Astrocyte (in vitro differentiated cells and primary cell): ENCODE measurements at regions not wholly inside any gene's neighbourhood (a gene's known extent, or its start where the extent isn't known, plus 50 kb on each side); places are given as distances from the start of the nearest gene placed in this dataset.

ENCODE experiments used
- DNase-seq: peaks from one replicate; pipeline ENCODE4 v3.0.0-alpha.2; 2010; ENCODE audit warnings: low read depth
- FAIRE-seq: peaks from 2 replicates; lab custom pipeline; 2011; peaks lifted over from hg19 to GRCh38; lab: Jason Lieb, UNC
- H2AFZ ChIP-seq: 2 replicates; pipeline ENCODE4 v1.6.0; 2012; ENCODE audit warnings: low read depth, low read length, inconsistent platforms
- H3K27ac ChIP-seq: 2 replicates; pipeline ENCODE4 v1.5.1; 2011; ENCODE audit warnings: low read depth, low read length, inconsistent platforms
- H3K27me3 ChIP-seq: 2 replicates; pipeline ENCODE4 v1.6.0; 2011; ENCODE audit warnings: low read length, inconsistent platforms; ENCODE audit not compliant: insufficient read depth
- H3K36me3 ChIP-seq: 2 replicates; pipeline ENCODE4 v1.5.1; 2011; ENCODE audit warnings: low read length, inconsistent platforms; ENCODE audit not compliant: insufficient read depth
- H3K4me1 ChIP-seq: 2 replicates; pipeline ENCODE4 v1.5.1; 2011; ENCODE audit warnings: low read length, inconsistent platforms; ENCODE audit not compliant: insufficient read depth
- H3K4me2 ChIP-seq: 2 replicates; pipeline ENCODE4 v1.6.0; 2012; ENCODE audit warnings: low read length, inconsistent platforms
- H3K4me3 ChIP-seq: 2 replicates; pipeline ENCODE4 v1.5.1; 2011; ENCODE audit warnings: low read depth, mild to moderate bottlenecking, low read length, inconsistent platforms; ENCODE audit not compliant: insufficient read depth
- H3K79me2 ChIP-seq: 2 replicates; pipeline ENCODE4 v1.6.0; 2012; ENCODE audit warnings: mild to moderate bottlenecking, low read length, inconsistent platforms; ENCODE audit not compliant: insufficient read depth
- H3K9ac ChIP-seq: 2 replicates; pipeline ENCODE4 v1.6.0; 2012; ENCODE audit warnings: mild to moderate bottlenecking, low read length, inconsistent platforms
- H3K9me3 ChIP-seq: 2 replicates; pipeline ENCODE4 v1.5.1; 2012; ENCODE audit warnings: low read depth, mild to moderate bottlenecking, low read length, inconsistent platforms; ENCODE audit not compliant: insufficient read depth
- H4K20me1 ChIP-seq: 2 replicates; pipeline ENCODE4 v1.6.0; 2012; ENCODE audit warnings: low read length, inconsistent platforms; ENCODE audit not compliant: insufficient read depth
- H3K27ac Mint-ChIP-seq: one replicate; pipeline ENCODE4 v1.8.0; 2021; ENCODE audit warnings: mild to moderate bottlenecking, mixed read lengths; ENCODE audit not compliant: unreplicated experiment
- H3K27me3 Mint-ChIP-seq: one replicate; pipeline ENCODE4 v1.8.0; 2021; ENCODE audit warnings: low read depth, mixed read lengths; ENCODE audit not compliant: unreplicated experiment
- H3K36me3 Mint-ChIP-seq: one replicate; pipeline ENCODE4 v1.8.0; 2021; ENCODE audit warnings: low read depth, mixed read lengths; ENCODE audit not compliant: unreplicated experiment
- H3K4me1 Mint-ChIP-seq: one replicate; pipeline ENCODE4 v1.8.0; 2021; ENCODE audit warnings: low read depth, mixed read lengths; ENCODE audit not compliant: unreplicated experiment
- H3K4me3 Mint-ChIP-seq: one replicate; pipeline ENCODE4 v1.8.0; 2021; ENCODE audit warnings: mild to moderate bottlenecking, moderate library complexity, mixed read lengths; ENCODE audit not compliant: unreplicated experiment
- H3K9me3 Mint-ChIP-seq: one replicate; pipeline ENCODE4 v1.8.0; 2021; ENCODE audit warnings: mild to moderate bottlenecking, mixed read lengths; ENCODE audit not compliant: unreplicated experiment
- EZH2 ChIP-seq: IDR thresholded peaks from 2 replicates; pipeline ENCODE4 v1.6.1; 2012; ENCODE audit warnings: mild to moderate bottlenecking, low read length, inconsistent platforms; ENCODE audit not compliant: insufficient read depth
- TF ChIP-seq, protein P1 (sequence below): IDR thresholded peaks from 2 replicates; pipeline ENCODE4 v1.5.1; 2011; ENCODE audit warnings: low read depth, mild to moderate bottlenecking, inconsistent platforms, low read length, moderate library complexity; ENCODE audit not compliant: insufficient read depth

DNA sequence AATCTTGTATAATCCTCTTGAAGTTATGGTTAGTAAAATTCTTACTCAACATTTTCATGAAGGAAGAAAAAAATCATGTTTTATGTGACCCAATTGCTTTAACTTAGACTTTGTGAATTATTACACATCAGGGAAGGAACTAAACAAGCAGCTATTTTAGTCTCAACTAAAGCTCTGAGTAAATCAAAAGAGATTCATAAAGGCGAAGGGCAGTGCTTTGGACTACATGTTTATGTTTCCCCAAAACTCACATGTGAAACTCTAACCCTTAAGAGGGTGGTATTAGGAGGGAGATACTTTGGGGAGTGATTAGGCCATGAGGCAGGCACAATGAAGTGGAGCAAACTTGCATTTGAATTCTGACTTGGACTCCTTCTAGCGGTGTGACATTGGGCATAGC is 283.7 kb upstream of the POU3F3 start:
- no peaks in the 10 kb centered on the region for H3K36me3 Mint-ChIP-seq

DNA sequence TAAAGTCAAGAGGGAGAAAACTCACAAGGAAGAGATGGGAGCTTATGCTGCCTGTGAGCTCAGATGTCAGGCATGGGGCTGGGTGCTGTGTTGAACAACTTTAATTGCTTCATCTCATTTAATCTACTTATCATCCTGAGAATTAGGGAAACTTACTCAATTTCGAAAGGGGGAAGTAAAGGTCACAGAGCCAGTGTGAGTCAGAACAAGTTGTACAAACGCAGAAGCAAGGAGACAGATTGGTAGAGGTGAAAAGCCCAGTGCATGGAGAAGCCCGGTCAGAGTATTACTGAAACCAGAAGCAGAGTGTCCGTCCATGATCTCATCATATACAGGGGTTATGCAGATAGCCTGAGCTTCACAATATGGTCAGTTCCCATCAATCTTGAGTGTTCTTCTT is 281.1 kb upstream of the POU3F3 start:
- Histone ChIP-seq H3K9me3 (peaks cover 3% of the 10 kb centered on the region), H3K27me3 (no peaks in the 10 kb centered on the region), H3K36me3 (no peaks in the 10 kb centered on the region), H3K9ac (no peak overlapping the region), H4K20me1 (no peaks in the 10 kb centered on the region), H2AFZ (no peak overlapping the region), H3K4me1 (no peaks in the 10 kb centered on the region), H3K4me2 (no peak overlapping the region), H3K4me3 (no peak overlapping the region), H3K27ac (no peak overlapping the region), H3K79me2 (no peaks in the 10 kb centered on the region)
- H3K4me3 Mint-ChIP-seq: no peak overlapping the region
- no peaks in the 10 kb centered on the region for H3K36me3 Mint-ChIP-seq
- DNase-seq (peak; percentile 3), FAIRE-seq (no peak)
- H3K27me3 Mint-ChIP-seq: peaks cover 17% of the 10 kb centered on the region
- H3K4me1 Mint-ChIP-seq: no peaks in the 10 kb centered on the region
- TF ChIP-seq, protein P1, sequence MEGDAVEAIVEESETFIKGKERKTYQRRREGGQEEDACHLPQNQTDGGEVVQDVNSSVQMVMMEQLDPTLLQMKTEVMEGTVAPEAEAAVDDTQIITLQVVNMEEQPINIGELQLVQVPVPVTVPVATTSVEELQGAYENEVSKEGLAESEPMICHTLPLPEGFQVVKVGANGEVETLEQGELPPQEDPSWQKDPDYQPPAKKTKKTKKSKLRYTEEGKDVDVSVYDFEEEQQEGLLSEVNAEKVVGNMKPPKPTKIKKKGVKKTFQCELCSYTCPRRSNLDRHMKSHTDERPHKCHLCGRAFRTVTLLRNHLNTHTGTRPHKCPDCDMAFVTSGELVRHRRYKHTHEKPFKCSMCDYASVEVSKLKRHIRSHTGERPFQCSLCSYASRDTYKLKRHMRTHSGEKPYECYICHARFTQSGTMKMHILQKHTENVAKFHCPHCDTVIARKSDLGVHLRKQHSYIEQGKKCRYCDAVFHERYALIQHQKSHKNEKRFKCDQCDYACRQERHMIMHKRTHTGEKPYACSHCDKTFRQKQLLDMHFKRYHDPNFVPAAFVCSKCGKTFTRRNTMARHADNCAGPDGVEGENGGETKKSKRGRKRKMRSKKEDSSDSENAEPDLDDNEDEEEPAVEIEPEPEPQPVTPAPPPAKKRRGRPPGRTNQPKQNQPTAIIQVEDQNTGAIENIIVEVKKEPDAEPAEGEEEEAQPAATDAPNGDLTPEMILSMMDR: no peak
- TF ChIP-seq EZH2: no peak
- H3K9me3 Mint-ChIP-seq: no peaks in the 10 kb centered on the region
- H3K27ac Mint-ChIP-seq: no peak overlapping the region

More for the DNA sequence above, 283.7 kb upstream of the POU3F3 start:
- Histone ChIP-seq H4K20me1 (no peaks in the 10 kb centered on the region), H3K79me2 (no peaks in the 10 kb centered on the region), H3K4me3 (no peak overlapping the region), H3K4me2 (no peak overlapping the region), H3K4me1 (no peaks in the 10 kb centered on the region), H3K27me3 (no peaks in the 10 kb centered on the region), H2AFZ (no peak overlapping the region), H3K36me3 (no peaks in the 10 kb centered on the region), H3K9ac (no peak overlapping the region), H3K9me3 (no peaks in the 10 kb centered on the region), H3K27ac (no peak overlapping the region)
- Mint-ChIP-seq H3K27me3 (peaks cover 14% of the 10 kb centered on the region), H3K27ac (no peak overlapping the region), H3K4me3 (no peak overlapping the region), H3K4me1 (no peaks in the 10 kb centered on the region), H3K9me3 (no peaks in the 10 kb centered on the region)
- DNase-seq (no peak), FAIRE-seq (no peak)
- no peak for TF ChIP-seq EZH2
- TF ChIP-seq, protein P1: no peak

DNA sequence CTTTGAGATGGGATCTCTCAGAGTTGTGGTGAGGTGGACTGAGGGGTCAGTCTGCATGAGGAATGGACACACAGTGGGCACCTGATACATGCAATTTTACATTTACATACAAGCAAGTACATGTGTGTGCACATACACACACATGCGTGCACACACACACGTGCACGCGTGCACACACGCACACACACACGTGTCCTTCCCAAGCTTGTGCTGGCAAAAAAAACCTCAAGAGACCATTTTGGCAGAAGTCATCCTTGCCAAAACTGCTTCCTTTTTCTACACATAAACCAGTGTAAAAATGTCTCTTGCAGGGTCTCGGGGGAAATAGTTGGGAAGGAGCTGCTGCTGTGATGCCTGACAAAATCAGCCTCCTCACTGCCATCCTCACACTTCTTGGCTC is 279.5 kb upstream of the POU3F3 start:
- no peak overlapping the region for H2AFZ ChIP-seq
- Mint-ChIP-seq H3K9me3 (no peaks in the 10 kb centered on the region), H3K4me3 (no peak overlapping the region), H3K4me1 (no peaks in the 10 kb centered on the region), H3K27me3 (peaks cover 12% of the 10 kb centered on the region), H3K36me3 (no peaks in the 10 kb centered on the region), H3K27ac (no peak overlapping the region)
- no peaks in the 10 kb centered on the region for H3K27me3 ChIP-seq
- no peak overlapping the region for H3K4me3 ChIP-seq
- FAIRE-seq (no peak), DNase-seq (no peak)
- no peaks in the 10 kb centered on the region for H3K79me2 ChIP-seq
- peaks cover 3% of the 10 kb centered on the region for H3K9me3 ChIP-seq
- TF ChIP-seq, protein P1: no peak
- no peak for TF ChIP-seq EZH2
- no peaks in the 10 kb centered on the region for H3K4me1 ChIP-seq
- no peak overlapping the region for H3K27ac ChIP-seq
- no peaks in the 10 kb centered on the region for H4K20me1 ChIP-seq
- H3K36me3 ChIP-seq: no peaks in the 10 kb centered on the region
- no peak overlapping the region for H3K4me2 ChIP-seq
- H3K9ac ChIP-seq: no peak overlapping the region
